WI38 (cell line): ENCODE measurements at regions not wholly inside any gene's neighbourhood (a gene's known extent, or its start where the extent isn't known, plus 50 kb on each side); places are given as distances from the start of the nearest gene placed in this dataset.

Source experiments
- H3K4me3 ChIP-seq: 2 replicates; pipeline ENCODE4 v1.5.1; 2011; ENCODE audit warnings: low read depth, mild to moderate bottlenecking, control low read depth, low read length
- TF ChIP-seq, protein P1 (sequence below): IDR thresholded peaks from 2 replicates; pipeline ENCODE4 v1.5.1; 2012; ENCODE audit warnings: low read depth, mild to moderate bottlenecking, control low read depth, low read length

DNA sequence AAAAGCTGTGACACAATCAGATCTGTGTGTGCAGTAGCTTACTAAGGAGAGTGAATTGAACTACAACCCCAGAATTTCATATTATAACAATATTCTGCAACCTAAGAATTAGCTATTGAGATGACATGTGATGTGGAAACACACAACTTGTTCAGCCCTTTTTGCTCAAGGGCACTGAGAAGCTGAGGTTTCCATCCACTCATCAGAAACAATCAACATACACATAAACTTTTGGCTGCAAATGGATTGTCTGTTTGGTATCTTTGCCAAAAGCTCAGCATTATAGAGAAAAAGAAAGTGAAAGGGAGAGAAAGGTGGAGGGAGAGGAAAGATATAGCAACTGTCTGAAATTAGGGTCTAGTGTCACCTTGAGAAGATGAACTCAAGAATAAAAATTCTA is 117.2 kb upstream of the KLF7 start:
- TF ChIP-seq, protein P1, sequence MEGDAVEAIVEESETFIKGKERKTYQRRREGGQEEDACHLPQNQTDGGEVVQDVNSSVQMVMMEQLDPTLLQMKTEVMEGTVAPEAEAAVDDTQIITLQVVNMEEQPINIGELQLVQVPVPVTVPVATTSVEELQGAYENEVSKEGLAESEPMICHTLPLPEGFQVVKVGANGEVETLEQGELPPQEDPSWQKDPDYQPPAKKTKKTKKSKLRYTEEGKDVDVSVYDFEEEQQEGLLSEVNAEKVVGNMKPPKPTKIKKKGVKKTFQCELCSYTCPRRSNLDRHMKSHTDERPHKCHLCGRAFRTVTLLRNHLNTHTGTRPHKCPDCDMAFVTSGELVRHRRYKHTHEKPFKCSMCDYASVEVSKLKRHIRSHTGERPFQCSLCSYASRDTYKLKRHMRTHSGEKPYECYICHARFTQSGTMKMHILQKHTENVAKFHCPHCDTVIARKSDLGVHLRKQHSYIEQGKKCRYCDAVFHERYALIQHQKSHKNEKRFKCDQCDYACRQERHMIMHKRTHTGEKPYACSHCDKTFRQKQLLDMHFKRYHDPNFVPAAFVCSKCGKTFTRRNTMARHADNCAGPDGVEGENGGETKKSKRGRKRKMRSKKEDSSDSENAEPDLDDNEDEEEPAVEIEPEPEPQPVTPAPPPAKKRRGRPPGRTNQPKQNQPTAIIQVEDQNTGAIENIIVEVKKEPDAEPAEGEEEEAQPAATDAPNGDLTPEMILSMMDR = no peak
- no peak overlapping the region for H3K4me3 ChIP-seq

DNA sequence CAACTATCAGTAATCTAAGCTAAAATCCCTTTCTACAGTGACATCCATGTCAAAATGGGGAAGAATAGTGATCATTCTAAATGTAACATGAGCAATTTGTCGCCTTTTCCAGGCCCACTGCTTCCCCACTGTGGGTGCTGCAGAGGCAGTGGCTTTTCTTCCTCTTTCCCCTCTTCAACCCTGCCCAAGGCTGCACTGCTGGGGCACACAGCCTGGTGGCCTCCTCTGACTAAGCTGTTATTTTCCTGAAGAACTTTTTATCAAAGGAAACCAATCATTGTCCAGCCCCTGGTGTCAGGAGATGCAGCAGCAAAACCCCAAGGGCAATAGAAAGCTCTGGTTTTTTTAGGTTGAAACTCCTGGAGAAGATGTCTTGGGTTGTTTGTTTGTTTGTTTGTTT is 117.6 kb upstream of the KLF7 start:
- H3K4me3 ChIP-seq = no peak overlapping the region
- TF ChIP-seq, protein P1 = no peak

- no peak overlapping the region for H3K4me3 ChIP-seq
Observed at GRCh38 chr2:207284556-207285472, 119.1 kb upstream of the KLF7 start.

GRCh38 chr2:207285473-207285815 is 119.7 kb upstream of the KLF7 start:
- no peak overlapping the region for H3K4me3 ChIP-seq
- TF ChIP-seq, protein P1 = no peak

More at GRCh38 chr2:207284556-207285472, 119.1 kb upstream of the KLF7 start:
- TF ChIP-seq, protein P1 = no peak

GRCh38 chr2:207286106-207286505 is 120.4 kb upstream of the KLF7 start:
- TF ChIP-seq, protein P1 = no peak
- H3K4me3 ChIP-seq = no peak overlapping the region

- no peak overlapping the region for H3K4me3 ChIP-seq
- TF ChIP-seq, protein P1 = no peak
Observed at GRCh38 chr2:207288628-207289027, 122.9 kb upstream of the KLF7 start.

GRCh38 chr2:207289295-207290018 is 123.7 kb upstream of the KLF7 start:
- TF ChIP-seq, protein P1 = no peak
- no peak overlapping the region for H3K4me3 ChIP-seq
